ENCODE measurements at regions not wholly inside any gene's neighbourhood (a gene's known extent, or its start where the extent isn't known, plus 50 kb on each side); places are given as distances from the start of the nearest gene placed in this dataset.

DNA sequence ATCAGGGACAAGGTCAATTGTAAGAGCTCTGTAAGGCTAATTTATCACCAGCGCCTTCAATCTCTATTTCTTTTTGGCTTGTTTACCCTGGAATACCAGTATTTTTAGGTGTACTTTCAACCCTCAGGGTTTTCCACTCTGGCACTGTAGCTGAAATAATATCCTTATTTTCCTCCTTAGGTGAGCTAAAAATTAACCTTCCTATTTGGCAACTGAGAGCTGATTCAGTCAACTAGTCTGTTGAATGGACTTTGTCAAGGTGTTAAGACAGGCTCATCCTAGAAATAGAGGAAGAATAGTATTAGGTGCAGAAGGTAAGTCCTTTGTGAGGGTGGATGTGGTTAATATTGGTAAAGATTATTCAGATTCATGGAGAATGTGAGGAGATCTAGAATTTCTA is 101.3 kb upstream of the BANK1 start:
- TF ChIP-seq, protein P1, sequence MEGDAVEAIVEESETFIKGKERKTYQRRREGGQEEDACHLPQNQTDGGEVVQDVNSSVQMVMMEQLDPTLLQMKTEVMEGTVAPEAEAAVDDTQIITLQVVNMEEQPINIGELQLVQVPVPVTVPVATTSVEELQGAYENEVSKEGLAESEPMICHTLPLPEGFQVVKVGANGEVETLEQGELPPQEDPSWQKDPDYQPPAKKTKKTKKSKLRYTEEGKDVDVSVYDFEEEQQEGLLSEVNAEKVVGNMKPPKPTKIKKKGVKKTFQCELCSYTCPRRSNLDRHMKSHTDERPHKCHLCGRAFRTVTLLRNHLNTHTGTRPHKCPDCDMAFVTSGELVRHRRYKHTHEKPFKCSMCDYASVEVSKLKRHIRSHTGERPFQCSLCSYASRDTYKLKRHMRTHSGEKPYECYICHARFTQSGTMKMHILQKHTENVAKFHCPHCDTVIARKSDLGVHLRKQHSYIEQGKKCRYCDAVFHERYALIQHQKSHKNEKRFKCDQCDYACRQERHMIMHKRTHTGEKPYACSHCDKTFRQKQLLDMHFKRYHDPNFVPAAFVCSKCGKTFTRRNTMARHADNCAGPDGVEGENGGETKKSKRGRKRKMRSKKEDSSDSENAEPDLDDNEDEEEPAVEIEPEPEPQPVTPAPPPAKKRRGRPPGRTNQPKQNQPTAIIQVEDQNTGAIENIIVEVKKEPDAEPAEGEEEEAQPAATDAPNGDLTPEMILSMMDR (IDR thresholded peaks at IDR 0.05): no peak
- no peak for TF ChIP-seq POLR2AphosphoS5 (IDR thresholded peaks at IDR 0.05)
- TF ChIP-seq POLR2A (IDR thresholded peaks at IDR 0.05): no peak
- no peak for TF ChIP-seq EP300 (IDR thresholded peaks at IDR 0.05)

All from gastroesophageal sphincter (tissue), 3 donors.